Nephron (organoid): ENCODE measurements at regions not wholly inside any gene's neighbourhood (a gene's known extent, or its start where the extent isn't known, plus 50 kb on each side); places are given as distances from the start of the nearest gene placed in this dataset.

Source experiments
- H3K27ac Mint-ChIP-seq, 3 experiments: 2 replicates each; pipeline ENCODE4 v1.8.0; 2020; ENCODE audit warnings: mixed read lengths in 3 of 3, mild to moderate bottlenecking in 2 of 3, moderate library complexity in 1 of 3
- H3K27me3 Mint-ChIP-seq: 2 replicates; pipeline ENCODE4 v1.8.0; 2021; ENCODE audit warnings: low read depth, mild to moderate bottlenecking, moderate library complexity, mixed read lengths
- H3K36me3 Mint-ChIP-seq: 2 replicates; pipeline ENCODE4 v1.8.0; 2020; ENCODE audit warnings: low read depth, mixed read lengths
- H3K4me1 Mint-ChIP-seq: 2 replicates; pipeline ENCODE4 v1.8.0; 2020; ENCODE audit warnings: mixed read lengths
- H3K4me3 Mint-ChIP-seq, 3 experiments: 2 replicates each; pipeline ENCODE4 v1.8.0; 2020; ENCODE audit warnings: mild to moderate bottlenecking in 3 of 3, mixed read lengths in 3 of 3, moderate library complexity in 2 of 3
- H3K9me3 Mint-ChIP-seq: 2 replicates; pipeline ENCODE4 v1.8.0; 2020; ENCODE audit warnings: mixed read lengths
- CTCF ChIP-seq, 3 experiments: fragments of 200-600 bp; sonication (generic); IDR thresholded peaks; one replicate each; pipeline ENCODE4 v1.5.0; 2021; ENCODE audit warnings: antibody characterized with exemption in 3 of 3; ENCODE audit not compliant: unreplicated experiment in 3 of 3

- TF ChIP-seq CTCF (IDR thresholded peaks at IDR 0.05; ENCODE audit: unreplicated experiment in 3 of 3): no peak
- peaks cover 34% of the 10 kb centered on the region for H3K27me3 Mint-ChIP-seq
- peaks cover 34% of the 10 kb centered on the region for H3K4me1 Mint-ChIP-seq
- H3K36me3 Mint-ChIP-seq: no peaks in the 10 kb centered on the region
- peak overlapping the region; percentile 5 to 49 (median 48) for H3K27ac Mint-ChIP-seq
- H3K9me3 Mint-ChIP-seq: no peaks in the 10 kb centered on the region
- peak overlapping the region in 2 of 3 experiments; percentile 3 to 40 for H3K4me3 Mint-ChIP-seq
Measured at GRCh38 chr16:86806181-86806837, 228.0 kb downstream of the FOXL1 start.

- Mint-ChIP-seq H3K27me3 (peaks cover 34% of the 10 kb centered on the region), H3K27ac (peak overlapping the region; percentile 5 to 49 (median 40)), H3K9me3 (no peaks in the 10 kb centered on the region), H3K36me3 (no peaks in the 10 kb centered on the region), H3K4me1 (peaks cover 34% of the 10 kb centered on the region), H3K4me3 (peak overlapping the region; percentile 31 to 58 (median 39))
- no peak for TF ChIP-seq CTCF (IDR thresholded peaks at IDR 0.05; ENCODE audit: unreplicated experiment in 3 of 3)
Measured at GRCh38 chr16:86806838-86807351, 228.5 kb downstream of the FOXL1 start.

DNA sequence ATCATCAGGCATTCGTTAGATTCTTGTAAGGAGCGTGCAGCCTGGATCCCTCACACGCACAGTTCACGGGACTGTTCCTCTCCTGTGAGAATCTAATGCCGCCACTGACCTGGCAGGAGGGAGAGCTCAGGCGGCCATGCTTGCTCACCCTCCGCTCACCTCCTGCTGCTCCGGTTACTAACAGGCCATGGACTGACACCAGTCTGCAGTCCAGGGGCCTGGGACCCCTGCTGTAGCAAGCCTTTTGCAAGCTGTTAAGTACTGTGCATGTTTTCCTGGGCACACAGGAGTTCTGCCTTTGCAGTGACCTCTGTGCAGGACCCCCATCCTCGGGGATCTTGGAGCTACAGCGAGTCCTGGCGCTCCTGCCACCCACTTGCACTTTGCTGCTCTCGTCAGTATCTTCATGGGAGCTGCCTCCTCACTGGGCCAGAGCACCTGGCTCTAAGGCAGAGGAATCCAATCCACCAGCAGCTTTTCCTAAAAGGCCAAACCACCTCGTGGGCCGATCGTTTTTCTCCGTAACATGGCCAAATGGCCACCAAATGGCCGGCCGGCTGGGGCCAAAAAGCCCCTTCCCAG lies 230.6 kb downstream of the FOXL1 start:
- H3K4me1 Mint-ChIP-seq: peaks cover 34% of the 10 kb centered on the region
- H3K27me3 Mint-ChIP-seq: peaks cover 34% of the 10 kb centered on the region
- no peak overlapping the region for H3K27ac Mint-ChIP-seq
- no peaks in the 10 kb centered on the region for H3K36me3 Mint-ChIP-seq
- H3K9me3 Mint-ChIP-seq: no peaks in the 10 kb centered on the region
- no peak overlapping the region for H3K4me3 Mint-ChIP-seq
- TF ChIP-seq CTCF (IDR thresholded peaks at IDR 0.05; ENCODE audit: unreplicated experiment in 3 of 3): no peak

DNA sequence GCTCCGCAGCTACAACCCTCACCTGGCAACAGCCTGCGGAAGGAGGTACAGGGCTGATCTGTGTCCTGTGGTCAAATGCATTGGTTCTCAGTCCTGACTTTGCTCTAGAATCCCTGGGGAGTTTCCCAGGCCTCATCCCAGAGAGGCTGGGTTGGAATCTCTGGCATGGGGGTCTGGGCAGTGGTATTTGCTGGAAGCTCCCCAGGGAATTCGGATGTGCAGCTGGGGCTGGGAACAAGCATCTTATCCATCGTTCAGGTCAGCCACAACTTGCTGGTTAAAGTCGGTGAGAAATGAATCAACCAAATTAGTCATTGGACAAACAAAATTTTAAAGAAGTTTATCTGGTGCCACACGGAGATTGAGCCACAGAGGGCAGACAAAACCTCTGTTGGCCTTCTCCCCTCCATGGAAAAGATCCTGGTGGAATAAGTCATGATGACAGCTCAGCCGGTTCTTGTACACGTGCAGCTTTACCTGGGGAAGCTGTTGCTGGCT lies 231.2 kb downstream of the FOXL1 start:
- no peak overlapping the region for H3K4me3 Mint-ChIP-seq
- H3K9me3 Mint-ChIP-seq: no peaks in the 10 kb centered on the region
- H3K36me3 Mint-ChIP-seq: no peaks in the 10 kb centered on the region
- TF ChIP-seq CTCF (IDR thresholded peaks at IDR 0.05; ENCODE audit: unreplicated experiment in 3 of 3): no peak
- H3K27ac Mint-ChIP-seq: no peak overlapping the region
- peaks cover 34% of the 10 kb centered on the region for H3K4me1 Mint-ChIP-seq
- H3K27me3 Mint-ChIP-seq: peaks cover 30% of the 10 kb centered on the region

DNA sequence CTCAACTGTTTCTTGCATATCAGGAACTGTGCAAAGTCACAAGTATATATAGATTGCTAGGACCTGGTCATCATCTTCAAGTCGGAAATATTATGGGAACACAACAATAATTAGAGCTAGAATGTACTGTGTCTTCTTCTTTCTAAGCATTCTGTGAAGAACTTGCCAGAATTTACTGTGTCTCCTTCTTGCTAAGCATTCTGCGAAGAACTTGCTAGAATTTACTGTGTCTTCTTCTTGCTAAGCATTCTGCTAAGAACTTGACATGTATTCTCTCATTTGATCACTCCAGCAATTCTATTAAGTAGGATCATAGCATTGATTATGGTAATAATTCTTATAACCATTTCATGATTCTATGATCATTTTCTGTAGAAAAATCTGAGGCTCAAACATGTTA lies 231.7 kb downstream of the FOXL1 start:
- Mint-ChIP-seq H3K27me3 (peaks cover 30% of the 10 kb centered on the region), H3K9me3 (no peaks in the 10 kb centered on the region), H3K4me3 (no peak overlapping the region), H3K36me3 (no peaks in the 10 kb centered on the region), H3K4me1 (peaks cover 30% of the 10 kb centered on the region), H3K27ac (no peak overlapping the region)
- no peak for TF ChIP-seq CTCF (IDR thresholded peaks at IDR 0.05; ENCODE audit: unreplicated experiment in 3 of 3)
